ENCODE measurements at regions not wholly inside any gene's neighbourhood (a gene's known extent, or its start where the extent isn't known, plus 50 kb on each side); places are given as distances from the start of the nearest gene placed in this dataset.

DNA sequence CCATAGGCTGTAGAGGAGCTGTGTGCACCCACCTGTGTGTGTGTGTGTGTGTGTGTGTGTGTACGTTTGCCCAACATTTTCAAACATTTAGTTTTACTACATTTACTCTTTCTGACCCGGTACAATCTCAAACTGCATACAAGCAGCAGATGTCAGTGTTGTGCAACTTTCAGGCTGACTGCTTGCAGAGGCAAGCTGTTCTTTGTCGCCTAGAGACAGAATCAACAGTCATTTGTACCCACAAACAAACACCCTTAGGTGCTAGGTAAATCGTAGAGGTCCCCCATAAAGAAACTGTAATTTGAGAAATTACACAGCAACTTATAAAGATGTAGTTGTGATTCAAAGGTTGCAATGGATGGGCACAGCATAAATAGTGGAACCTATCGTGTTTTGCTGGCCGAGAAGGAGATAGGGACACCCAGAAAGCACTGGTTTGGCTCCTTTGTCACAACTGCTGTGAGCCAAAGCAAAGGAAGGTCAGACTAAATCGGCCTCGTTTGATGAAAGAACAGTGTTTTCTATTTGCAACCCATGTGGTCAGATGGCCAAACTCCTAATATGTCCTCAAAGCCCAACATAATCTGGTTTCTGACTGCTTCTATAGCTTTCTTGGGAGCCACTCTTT lies 478.4 kb downstream of the TOX3 start:
- H3K36me3 Mint-ChIP-seq: no peaks in the 10 kb centered on the region
- H3K4me1 Mint-ChIP-seq (ENCODE audit: unreplicated experiment): no peaks in the 10 kb centered on the region
- peaks cover 10% of the 10 kb centered on the region for H3K27me3 Mint-ChIP-seq
- DNase-seq (ENCODE audit: extremely low spot score, unreplicated experiment): no peak
- peak overlapping the region; percentile 14 for H3K27ac Mint-ChIP-seq
- TF ChIP-seq, protein P1, sequence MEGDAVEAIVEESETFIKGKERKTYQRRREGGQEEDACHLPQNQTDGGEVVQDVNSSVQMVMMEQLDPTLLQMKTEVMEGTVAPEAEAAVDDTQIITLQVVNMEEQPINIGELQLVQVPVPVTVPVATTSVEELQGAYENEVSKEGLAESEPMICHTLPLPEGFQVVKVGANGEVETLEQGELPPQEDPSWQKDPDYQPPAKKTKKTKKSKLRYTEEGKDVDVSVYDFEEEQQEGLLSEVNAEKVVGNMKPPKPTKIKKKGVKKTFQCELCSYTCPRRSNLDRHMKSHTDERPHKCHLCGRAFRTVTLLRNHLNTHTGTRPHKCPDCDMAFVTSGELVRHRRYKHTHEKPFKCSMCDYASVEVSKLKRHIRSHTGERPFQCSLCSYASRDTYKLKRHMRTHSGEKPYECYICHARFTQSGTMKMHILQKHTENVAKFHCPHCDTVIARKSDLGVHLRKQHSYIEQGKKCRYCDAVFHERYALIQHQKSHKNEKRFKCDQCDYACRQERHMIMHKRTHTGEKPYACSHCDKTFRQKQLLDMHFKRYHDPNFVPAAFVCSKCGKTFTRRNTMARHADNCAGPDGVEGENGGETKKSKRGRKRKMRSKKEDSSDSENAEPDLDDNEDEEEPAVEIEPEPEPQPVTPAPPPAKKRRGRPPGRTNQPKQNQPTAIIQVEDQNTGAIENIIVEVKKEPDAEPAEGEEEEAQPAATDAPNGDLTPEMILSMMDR (conservative IDR thresholded peaks at IDR 0.05): peak; percentile 75
- H3K4me3 Mint-ChIP-seq: no peak overlapping the region
- no peaks in the 10 kb centered on the region for H3K9me3 Mint-ChIP-seq

DNA sequence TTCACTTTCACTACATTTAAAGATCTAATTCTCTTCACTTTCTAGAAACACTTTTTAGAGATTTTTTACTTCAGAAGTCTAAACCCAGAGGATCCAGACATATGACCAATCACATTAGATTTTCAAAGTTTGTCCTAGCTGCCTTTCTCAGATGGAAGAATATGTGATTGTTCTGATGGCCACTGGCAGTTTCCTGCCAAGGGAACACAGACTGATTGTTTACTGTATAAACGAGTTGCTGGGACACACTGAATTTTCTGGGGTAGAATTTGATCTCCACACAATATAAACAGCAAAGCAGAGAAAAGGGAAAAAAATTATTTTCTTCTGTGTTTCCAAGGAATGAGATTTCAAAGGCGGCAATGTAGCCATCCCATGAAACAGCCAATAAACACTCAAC lies 480.0 kb downstream of the TOX3 start:
- no peak for DNase-seq (ENCODE audit: extremely low spot score, unreplicated experiment)
- Mint-ChIP-seq H3K27me3 (peaks cover 10% of the 10 kb centered on the region), H3K9me3 (no peaks in the 10 kb centered on the region), H3K36me3 (no peaks in the 10 kb centered on the region), H3K4me1 (ENCODE audit: unreplicated experiment) (no peaks in the 10 kb centered on the region), H3K27ac (no peak overlapping the region), H3K4me3 (no peak overlapping the region)
- TF ChIP-seq, protein P1 (conservative IDR thresholded peaks at IDR 0.05): no peak

DNA sequence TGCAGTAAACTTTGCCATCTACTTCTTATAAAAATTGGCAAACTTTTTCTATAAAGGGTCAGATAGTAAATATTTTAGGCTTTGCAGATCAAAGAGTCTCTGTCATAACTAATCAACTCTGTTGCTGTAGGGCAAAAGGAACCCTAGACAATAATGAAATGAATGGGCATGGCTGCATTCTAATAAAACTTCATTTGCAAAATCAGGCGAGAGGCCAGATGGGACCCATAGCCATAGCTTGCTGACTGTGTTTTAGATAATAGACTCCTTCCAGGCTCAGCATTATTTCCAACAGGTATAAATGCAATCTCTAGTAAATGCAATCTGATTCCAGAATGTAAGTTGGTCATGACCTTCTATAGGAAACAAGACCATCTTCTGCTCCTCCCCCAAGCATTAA lies 490.7 kb downstream of the TOX3 start:
- TF ChIP-seq, protein P1 (conservative IDR thresholded peaks at IDR 0.05): no peak

DNA sequence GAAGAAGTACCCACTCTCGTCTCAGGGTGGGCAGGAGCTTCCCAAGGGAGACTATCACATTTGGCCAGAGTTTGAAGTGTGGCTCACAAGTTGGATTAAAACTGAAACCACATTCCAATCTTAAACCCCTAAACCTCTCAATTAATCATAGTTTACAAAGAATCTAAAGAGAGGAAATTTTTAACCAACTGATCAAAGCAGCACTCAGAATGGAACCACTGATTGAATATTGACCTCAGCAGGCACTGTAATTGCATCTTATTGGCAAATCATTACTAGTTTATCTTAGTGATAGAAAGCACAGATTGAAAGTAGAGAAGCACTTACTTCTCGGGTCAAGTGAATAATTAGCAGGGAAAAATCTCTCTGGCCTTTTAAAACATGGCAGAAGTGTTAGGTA lies 491.6 kb downstream of the TOX3 start:
- Mint-ChIP-seq H3K4me1 (ENCODE audit: unreplicated experiment) (peaks cover 17% of the 10 kb centered on the region), H3K36me3 (no peaks in the 10 kb centered on the region), H3K4me3 (no peak overlapping the region), H3K27ac (no peak overlapping the region), H3K27me3 (peaks cover 3% of the 10 kb centered on the region), H3K9me3 (peaks cover 4% of the 10 kb centered on the region)
- DNase-seq (ENCODE audit: extremely low spot score, unreplicated experiment): no peak
- TF ChIP-seq, protein P1 (conservative IDR thresholded peaks at IDR 0.05): no peak

More for the DNA sequence above, 490.7 kb downstream of the TOX3 start:
- no peaks in the 10 kb centered on the region for H3K36me3 Mint-ChIP-seq
- H3K9me3 Mint-ChIP-seq: no peaks in the 10 kb centered on the region
- peaks cover 17% of the 10 kb centered on the region for H3K4me1 Mint-ChIP-seq (ENCODE audit: unreplicated experiment)
- no peak overlapping the region for H3K27ac Mint-ChIP-seq
- no peak for DNase-seq (ENCODE audit: extremely low spot score, unreplicated experiment)
- H3K27me3 Mint-ChIP-seq: peaks cover 2% of the 10 kb centered on the region
- H3K4me3 Mint-ChIP-seq: no peak overlapping the region

DNA sequence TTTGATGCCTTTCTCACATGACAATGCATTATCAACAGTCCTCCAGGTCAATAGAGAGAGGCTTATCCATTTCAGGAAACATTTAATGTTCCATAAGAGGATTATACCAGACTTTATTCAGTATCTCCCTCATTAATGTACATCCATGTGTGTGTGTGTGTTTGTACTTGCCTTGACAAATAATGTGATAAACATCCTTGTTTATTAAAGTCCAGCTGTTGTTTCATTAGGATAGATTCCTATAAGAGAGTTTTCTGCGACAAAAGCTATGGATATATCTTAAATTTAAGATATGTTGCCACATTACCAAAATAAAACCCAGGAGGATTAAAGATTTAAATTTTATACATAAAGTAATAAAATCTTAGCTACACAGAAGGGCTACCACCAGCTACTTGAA lies 492.6 kb downstream of the TOX3 start:
- peaks cover 3% of the 10 kb centered on the region for H3K27me3 Mint-ChIP-seq
- DNase-seq (ENCODE audit: extremely low spot score, unreplicated experiment): no peak
- no peak overlapping the region for H3K4me3 Mint-ChIP-seq
- TF ChIP-seq, protein P1 (conservative IDR thresholded peaks at IDR 0.05): no peak
- peaks cover 17% of the 10 kb centered on the region for H3K4me1 Mint-ChIP-seq (ENCODE audit: unreplicated experiment)
- H3K9me3 Mint-ChIP-seq: peaks cover 8% of the 10 kb centered on the region
- H3K27ac Mint-ChIP-seq: no peak overlapping the region
- no peaks in the 10 kb centered on the region for H3K36me3 Mint-ChIP-seq
